ENCODE measurements at regions not wholly inside any gene's neighbourhood (a gene's known extent, or its start where the extent isn't known, plus 50 kb on each side); places are given as distances from the start of the nearest gene placed in this dataset.

DNA sequence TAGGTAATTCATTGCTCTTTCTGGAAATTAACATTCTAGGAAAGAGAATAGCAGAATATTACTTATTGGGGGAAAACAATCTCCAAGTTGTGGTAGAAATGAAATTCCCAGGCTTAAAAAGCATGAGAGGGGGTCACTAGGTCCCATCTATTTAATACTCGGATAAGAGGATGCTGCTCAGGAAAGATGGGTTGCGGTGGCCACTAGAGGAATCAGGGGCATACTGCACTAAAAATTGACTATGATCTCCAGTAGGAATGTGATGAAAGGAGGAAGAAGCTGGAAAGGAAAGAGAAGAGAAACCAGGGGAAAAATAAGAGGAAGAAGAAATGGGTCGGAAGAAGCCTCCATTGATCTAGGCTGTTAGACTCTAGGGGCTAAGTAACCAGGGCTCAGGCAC, 192.8 kb downstream of the GPAM start:
- no peak overlapping the region for H2AFZ ChIP-seq
- no peaks in the 10 kb centered on the region for H3K4me1 ChIP-seq (replicated peaks; ENCODE audit: insufficient read depth)
- intact Hi-C loops (cut with micrococcal nuclease; ENCODE audit: unreplicated experiment), result no loop called here
- H3K36me3 ChIP-seq (ENCODE audit: low read depth), result no peaks in the 10 kb centered on the region
- H3K79me2 ChIP-seq (ENCODE audit: low read depth), result no peaks in the 10 kb centered on the region
- ChIA-PET POLR2A (ENCODE audit: unreplicated experiment) (no interaction called here), CTCF (no interaction called here)
- no peak overlapping the region for H3K4me3 ChIP-seq
- TF ChIP-seq, protein P1, sequence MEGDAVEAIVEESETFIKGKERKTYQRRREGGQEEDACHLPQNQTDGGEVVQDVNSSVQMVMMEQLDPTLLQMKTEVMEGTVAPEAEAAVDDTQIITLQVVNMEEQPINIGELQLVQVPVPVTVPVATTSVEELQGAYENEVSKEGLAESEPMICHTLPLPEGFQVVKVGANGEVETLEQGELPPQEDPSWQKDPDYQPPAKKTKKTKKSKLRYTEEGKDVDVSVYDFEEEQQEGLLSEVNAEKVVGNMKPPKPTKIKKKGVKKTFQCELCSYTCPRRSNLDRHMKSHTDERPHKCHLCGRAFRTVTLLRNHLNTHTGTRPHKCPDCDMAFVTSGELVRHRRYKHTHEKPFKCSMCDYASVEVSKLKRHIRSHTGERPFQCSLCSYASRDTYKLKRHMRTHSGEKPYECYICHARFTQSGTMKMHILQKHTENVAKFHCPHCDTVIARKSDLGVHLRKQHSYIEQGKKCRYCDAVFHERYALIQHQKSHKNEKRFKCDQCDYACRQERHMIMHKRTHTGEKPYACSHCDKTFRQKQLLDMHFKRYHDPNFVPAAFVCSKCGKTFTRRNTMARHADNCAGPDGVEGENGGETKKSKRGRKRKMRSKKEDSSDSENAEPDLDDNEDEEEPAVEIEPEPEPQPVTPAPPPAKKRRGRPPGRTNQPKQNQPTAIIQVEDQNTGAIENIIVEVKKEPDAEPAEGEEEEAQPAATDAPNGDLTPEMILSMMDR (conservative IDR thresholded peaks at IDR 0.05), result no peak
- no peak for TF ChIP-seq EZH2 (IDR thresholded peaks at IDR 0.05; ENCODE audit: low read depth)
- no peak overlapping the region for H3K4me2 ChIP-seq
- no peak for DNase-seq
- H3K27me3 ChIP-seq (ENCODE audit: insufficient read depth, low read depth), result peaks cover 21% of the 10 kb centered on the region; the same call in 1 of the 2 replicates
- no TSS peak for BruUV-seq (replicated peaks)
- no peaks in the 10 kb centered on the region for H4K20me1 ChIP-seq (ENCODE audit: insufficient read depth)
- H3K27ac ChIP-seq, result no peak overlapping the region
- H3K9me2 ChIP-seq (ENCODE audit: insufficient read depth), result no peaks in the 10 kb centered on the region
- no peaks in the 10 kb centered on the region for H3F3A ChIP-seq (ENCODE audit: insufficient read depth, low read depth)
- no peaks in the 10 kb centered on the region for H3K9me3 ChIP-seq (ENCODE audit: insufficient read depth, low read depth)

- DNase-seq, result no peak
- Histone ChIP-seq H2AFZ (no peak overlapping the region), H3K27me3 (ENCODE audit: insufficient read depth, low read depth) (peaks cover 17% of the 10 kb centered on the region; the same call in 1 of the 2 replicates), H3K4me2 (no peak overlapping the region), H3K79me2 (ENCODE audit: low read depth) (no peaks in the 10 kb centered on the region), H3K4me3 (no peak overlapping the region), H3K9me2 (ENCODE audit: insufficient read depth) (no peaks in the 10 kb centered on the region), H3K9me3 (ENCODE audit: insufficient read depth, low read depth) (no peaks in the 10 kb centered on the region), H4K20me1 (ENCODE audit: insufficient read depth) (no peaks in the 10 kb centered on the region), H3K27ac (no peak overlapping the region), H3F3A (ENCODE audit: insufficient read depth, low read depth) (no peaks in the 10 kb centered on the region), H3K36me3 (ENCODE audit: low read depth) (no peaks in the 10 kb centered on the region), H3K4me1 (replicated peaks; ENCODE audit: insufficient read depth) (no peaks in the 10 kb centered on the region)
- intact Hi-C loops (cut with micrococcal nuclease; ENCODE audit: unreplicated experiment), result no loop called here
- CTCF ChIA-PET, result no interaction called here
- TF ChIP-seq, protein P1 (conservative IDR thresholded peaks at IDR 0.05), result no peak
- no peak for TF ChIP-seq EZH2 (IDR thresholded peaks at IDR 0.05; ENCODE audit: low read depth)
- BruUV-seq (replicated peaks), result no TSS peak
- POLR2A ChIA-PET (ENCODE audit: unreplicated experiment), result no interaction called here
These were observed 190.2 kb downstream of the GPAM start for GRCh38 chr10:111993321-111993720.

GRCh38 chr10:111993872-111994426, 189.6 kb downstream of the GPAM start:
- no peak for DNase-seq
- Histone ChIP-seq H2AFZ (no peak overlapping the region), H3F3A (ENCODE audit: insufficient read depth, low read depth) (no peaks in the 10 kb centered on the region), H3K4me1 (replicated peaks; ENCODE audit: insufficient read depth) (no peaks in the 10 kb centered on the region), H3K79me2 (ENCODE audit: low read depth) (no peaks in the 10 kb centered on the region), H3K4me3 (no peak overlapping the region), H3K9me3 (ENCODE audit: insufficient read depth, low read depth) (no peaks in the 10 kb centered on the region), H3K9me2 (ENCODE audit: insufficient read depth) (no peaks in the 10 kb centered on the region), H3K27me3 (ENCODE audit: insufficient read depth, low read depth) (peaks cover 12% of the 10 kb centered on the region; the same call in 1 of the 2 replicates), H3K27ac (no peak overlapping the region), H4K20me1 (ENCODE audit: insufficient read depth) (no peaks in the 10 kb centered on the region), H3K36me3 (ENCODE audit: low read depth) (no peaks in the 10 kb centered on the region), H3K4me2 (no peak overlapping the region)
- CTCF ChIA-PET, result no interaction called here
- BruUV-seq (replicated peaks), result no TSS peak
- no peak for TF ChIP-seq EZH2 (IDR thresholded peaks at IDR 0.05; ENCODE audit: low read depth)
- TF ChIP-seq, protein P1 (conservative IDR thresholded peaks at IDR 0.05), result no peak
- intact Hi-C loops (cut with micrococcal nuclease; ENCODE audit: unreplicated experiment), result no loop called here
- POLR2A ChIA-PET (ENCODE audit: unreplicated experiment), result no interaction called here
